KMS-11 (cell line): ENCODE measurements at regions not wholly inside any gene's neighbourhood (a gene's known extent, or its start where the extent isn't known, plus 50 kb on each side); places are given as distances from the start of the nearest gene placed in this dataset.

ENCODE experiments used
- H2AFZ ChIP-seq: fragments of 200-600 bp; sonication (generic); 2 replicates; pipeline ENCODE4 v1.6.1; 2016; ENCODE audit warnings: antibody characterized with exemption, mixed run types, low read depth
- H3K27ac ChIP-seq: fragments of 200-600 bp; sonication (generic); 2 replicates; pipeline ENCODE4 v1.6.1; 2016; ENCODE audit warnings: mild to moderate bottlenecking, mixed run types
- H3K27me3 ChIP-seq: fragments of 200-600 bp; sonication (generic); 2 replicates; pipeline ENCODE4 v1.6.1; 2017; ENCODE audit warnings: mild to moderate bottlenecking, low read depth, mixed run types, moderate library complexity; ENCODE audit not compliant: insufficient read depth
- H3K36me3 ChIP-seq: fragments of 200-600 bp; sonication (generic); 2 replicates; pipeline ENCODE4 v1.6.1; 2017; ENCODE audit warnings: mild to moderate bottlenecking, mixed run types; ENCODE audit not compliant: insufficient read depth
- H3K4me1 ChIP-seq: fragments of 200-600 bp; sonication (generic); 2 replicates; pipeline ENCODE4 v1.6.1; 2016; ENCODE audit warnings: mild to moderate bottlenecking, low read depth, mixed run types; ENCODE audit not compliant: poor library complexity, severe bottlenecking
- H3K4me2 ChIP-seq: fragments of 200-600 bp; sonication (generic); 2 replicates; pipeline ENCODE4 v1.7.0; 2016; ENCODE audit warnings: mild to moderate bottlenecking, mixed run types
- H3K4me3 ChIP-seq: fragments of 200-600 bp; sonication (generic); IDR thresholded peaks from 2 replicates; pipeline ENCODE4 v1.6.1; 2017; ENCODE audit warnings: low read depth, low read length, mixed read lengths; ENCODE audit not compliant: insufficient read depth
- H3K79me2 ChIP-seq: fragments of 200-600 bp; sonication (generic); 2 replicates; pipeline ENCODE4 v1.6.1; 2016; ENCODE audit warnings: low read depth, mixed run types; ENCODE audit not compliant: insufficient read depth
- H3K9ac ChIP-seq: fragments of 200-600 bp; sonication (generic); 2 replicates; pipeline ENCODE4 v1.6.1; 2016; ENCODE audit warnings: mild to moderate bottlenecking, mixed run types
- H4K20me1 ChIP-seq: fragments of 200-600 bp; sonication (generic); 2 replicates; pipeline ENCODE4 v1.6.1; 2016; ENCODE audit warnings: mild to moderate bottlenecking, mixed run types; ENCODE audit not compliant: insufficient read depth
- CTCF ChIP-seq: fragments of 200-600 bp; sonication (generic); conservative IDR thresholded peaks from 2 replicates; pipeline ENCODE4 v1.6.1; 2017; ENCODE audit warnings: low read depth, mild to moderate bottlenecking, antibody characterized with exemption, low read length, moderate library complexity, mixed read lengths

GRCh38 chr2:220499225-220499624 is 871.8 kb downstream of the SLC4A3 start:
- Histone ChIP-seq H3K27ac (no peak overlapping the region), H3K27me3 (no peaks in the 10 kb centered on the region), H4K20me1 (no peaks in the 10 kb centered on the region), H2AFZ (no peak overlapping the region), H3K4me3 (no peak overlapping the region), H3K4me1 (no peaks in the 10 kb centered on the region), H3K9ac (no peak overlapping the region), H3K79me2 (no peaks in the 10 kb centered on the region), H3K4me2 (no peak overlapping the region), H3K36me3 (no peaks in the 10 kb centered on the region)
- no peak for TF ChIP-seq CTCF

- no peaks in the 10 kb centered on the region for H4K20me1 ChIP-seq
- TF ChIP-seq CTCF, result no peak
- H3K27ac ChIP-seq, result no peak overlapping the region
- H3K79me2 ChIP-seq, result no peaks in the 10 kb centered on the region
- no peak overlapping the region for H3K4me3 ChIP-seq
- H3K4me2 ChIP-seq, result no peak overlapping the region
- no peaks in the 10 kb centered on the region for H3K4me1 ChIP-seq
- H2AFZ ChIP-seq, result no peak overlapping the region
- H3K36me3 ChIP-seq, result no peaks in the 10 kb centered on the region
- H3K27me3 ChIP-seq, result no peaks in the 10 kb centered on the region
- H3K9ac ChIP-seq, result no peak overlapping the region
These were observed 875.1 kb downstream of the SLC4A3 start for GRCh38 chr2:220502539-220502938.

GRCh38 chr2:220503431-220503830 is 876.0 kb downstream of the SLC4A3 start:
- Histone ChIP-seq H3K27ac (no peak overlapping the region), H4K20me1 (no peaks in the 10 kb centered on the region), H3K79me2 (no peaks in the 10 kb centered on the region), H3K36me3 (no peaks in the 10 kb centered on the region), H3K4me3 (no peak overlapping the region), H3K4me2 (no peak overlapping the region), H2AFZ (no peak overlapping the region), H3K4me1 (no peaks in the 10 kb centered on the region), H3K9ac (no peak overlapping the region), H3K27me3 (no peaks in the 10 kb centered on the region)
- TF ChIP-seq CTCF, result no peak

GRCh38 chr2:220504938-220505503 is 877.6 kb downstream of the SLC4A3 start:
- Histone ChIP-seq H3K27me3 (no peaks in the 10 kb centered on the region), H3K79me2 (no peaks in the 10 kb centered on the region), H3K4me1 (no peaks in the 10 kb centered on the region), H4K20me1 (no peaks in the 10 kb centered on the region), H3K9ac (no peak overlapping the region), H3K4me2 (no peak overlapping the region), H3K4me3 (no peak overlapping the region), H3K27ac (no peak overlapping the region), H2AFZ (no peak overlapping the region), H3K36me3 (no peaks in the 10 kb centered on the region)
- TF ChIP-seq CTCF, result no peak
